Ishikawa (cell line): ENCODE measurements at regions not wholly inside any gene's neighbourhood (a gene's known extent, or its start where the extent isn't known, plus 50 kb on each side); places are given as distances from the start of the nearest gene placed in this dataset.

Source experiments
- CEBPB ChIP-seq: IDR thresholded peaks from 2 replicates; pipeline ENCODE4 v1.6.1; 2012
- CREB1 ChIP-seq: IDR thresholded peaks from 2 replicates; pipeline ENCODE4 v1.6.1; 2012; ENCODE audit warnings: low read depth
- EGR1 ChIP-seq: IDR thresholded peaks from 2 replicates; pipeline ENCODE4 v1.6.1; 2012
- EP300 ChIP-seq: IDR thresholded peaks from 2 replicates; pipeline ENCODE4 v1.6.1; 2012; ENCODE audit warnings: borderline replicate concordance
- FOXM1 ChIP-seq: IDR thresholded peaks from 2 replicates; pipeline ENCODE4 v1.6.1; 2012; ENCODE audit warnings: low read depth, borderline replicate concordance
- MAX ChIP-seq: IDR thresholded peaks from 2 replicates; pipeline ENCODE4 v1.6.1; 2012
- NFIC ChIP-seq: IDR thresholded peaks from 2 replicates; pipeline ENCODE4 v1.6.1; 2012
- RAD21 ChIP-seq: IDR thresholded peaks from 2 replicates; pipeline ENCODE4 v1.6.1; 2012; ENCODE audit warnings: low read depth
- REST ChIP-seq: IDR thresholded peaks from 2 replicates; pipeline ENCODE4 v1.6.1; 2012; ENCODE audit warnings: low read depth, mild to moderate bottlenecking
- TAF1 ChIP-seq: IDR thresholded peaks from 2 replicates; pipeline ENCODE4 v1.6.1; 2012; ENCODE audit warnings: low read depth, mild to moderate bottlenecking
- TCF12 ChIP-seq: IDR thresholded peaks from 2 replicates; pipeline ENCODE4 v1.6.1; 2012; ENCODE audit warnings: low read depth
- TEAD4 ChIP-seq: IDR thresholded peaks from 2 replicates; pipeline ENCODE4 v1.6.1; 2012
- USF1 ChIP-seq: IDR thresholded peaks from 2 replicates; pipeline ENCODE4 v1.6.1; 2012
- YY1 ChIP-seq: IDR thresholded peaks from 2 replicates; pipeline ENCODE4 v1.6.1; 2012; ENCODE audit warnings: low read depth
- ZBTB7A ChIP-seq: IDR thresholded peaks from 2 replicates; pipeline ENCODE4 v1.6.1; 2012; ENCODE audit warnings: low read depth

GRCh38 chr3:96677156-96677555 lies 137.2 kb upstream of the EPHA6 start:
- TF ChIP-seq EP300 (no peak), TAF1 (no peak), RAD21 (no peak), MAX (no peak), TEAD4 (no peak), USF1 (no peak), CEBPB (no peak), EGR1 (no peak), CREB1 (no peak), REST (no peak), ZBTB7A (no peak)

GRCh38 chr3:96678325-96678724 lies 136.1 kb upstream of the EPHA6 start:
- TF ChIP-seq TAF1: no peak
- no peak for TF ChIP-seq CEBPB
- TF ChIP-seq TCF12: no peak
- no peak for TF ChIP-seq FOXM1
- TF ChIP-seq MAX: no peak
- TF ChIP-seq NFIC: no peak
- TF ChIP-seq EP300: no peak
- TF ChIP-seq REST: no peak
- TF ChIP-seq RAD21: no peak
- TF ChIP-seq ZBTB7A: no peak
- TF ChIP-seq CREB1: no peak
- TF ChIP-seq EGR1: no peak
- TF ChIP-seq TEAD4: no peak
- no peak for TF ChIP-seq YY1
- no peak for TF ChIP-seq USF1

GRCh38 chr3:96700322-96701315 lies 113.8 kb upstream of the EPHA6 start:
- peak; percentile 14; the same call in 1 of the 2 replicates for TF ChIP-seq RAD21
- TF ChIP-seq REST: no peak
- no peak for TF ChIP-seq TCF12
- TF ChIP-seq EGR1: no peak

- TF ChIP-seq FOXM1 (no peak), EP300 (no peak), RAD21 (no peak), CREB1 (no peak)
These were observed 108.5 kb upstream of the EPHA6 start for GRCh38 chr3:96705895-96706294.

- TF ChIP-seq EGR1: no peak
- TF ChIP-seq TAF1: no peak
- no peak for TF ChIP-seq CREB1
- TF ChIP-seq REST: no peak
- TF ChIP-seq EP300: no peak
- TF ChIP-seq TEAD4: no peak
- TF ChIP-seq NFIC: no peak
- TF ChIP-seq YY1: no peak
- no peak for TF ChIP-seq CEBPB
- TF ChIP-seq MAX: no peak
- TF ChIP-seq ZBTB7A: no peak
These were observed 107.9 kb upstream of the EPHA6 start for GRCh38 chr3:96706509-96706908.
